ENCODE measurements at regions not wholly inside any gene's neighbourhood (a gene's known extent, or its start where the extent isn't known, plus 50 kb on each side); places are given as distances from the start of the nearest gene placed in this dataset.

DNA sequence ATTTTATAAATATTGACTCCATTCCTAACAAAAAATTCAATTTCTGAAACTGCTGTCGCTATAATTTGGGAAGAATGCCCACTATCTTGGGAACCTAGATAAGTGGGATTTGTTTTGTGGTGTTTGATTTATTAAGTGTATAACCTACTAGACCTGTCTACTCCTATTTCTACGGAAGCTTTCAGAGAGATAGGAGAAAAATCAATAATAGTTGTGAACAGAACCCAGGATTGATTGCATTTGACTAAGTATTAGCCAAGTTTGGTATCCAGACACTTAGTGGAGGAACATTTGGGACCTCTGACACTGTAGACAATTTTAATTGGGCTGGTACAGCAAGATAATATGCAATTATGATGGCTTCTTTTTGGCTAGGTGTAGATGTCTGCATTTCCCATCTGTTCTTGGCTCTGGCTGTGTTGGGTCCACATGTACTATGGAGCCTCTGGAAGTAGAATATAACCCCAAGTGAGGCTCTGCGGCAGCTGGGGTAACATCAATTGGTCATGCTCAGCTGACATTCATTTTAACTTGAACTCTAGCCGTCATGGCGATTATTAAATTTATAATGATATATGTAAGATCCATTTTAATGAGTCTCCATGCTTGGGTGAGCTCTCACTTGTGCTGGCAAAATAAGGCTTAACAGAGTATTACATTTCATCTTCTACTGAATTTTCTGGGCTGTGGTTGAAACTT, 111.5 kb upstream of the E2F8 start:
- no TSS peak for BruUV-seq (replicated peaks)
- Histone ChIP-seq H3K56ac (ENCODE audit: extremely low read depth, insufficient read depth, low read length) (no peak overlapping the region), H4K91ac (ENCODE audit: insufficient read depth, low read depth, low read length) (no peak overlapping the region), H2AFZ (replicated peaks; ENCODE audit: low read length, poor library complexity) (no peak overlapping the region), H2BK5ac (ENCODE audit: low read depth, low read length, poor library complexity, severe bottlenecking) (no peak overlapping the region), H3K18ac (ENCODE audit: low read depth, low read length) (no peak overlapping the region), H3K4ac (ENCODE audit: low read depth, low read length) (no peak overlapping the region), H3K4me3 (ENCODE audit: insufficient read depth, low read depth, low read length) (no peak overlapping the region), H4K5ac (ENCODE audit: low read depth, low read length) (no peak overlapping the region), H2AK5ac (ENCODE audit: low read depth, low read length) (no peak overlapping the region), H3K4me1 (ENCODE audit: control insufficient read depth, insufficient read depth, low read length) (no peaks in the 10 kb centered on the region), H3K27me3 (ENCODE audit: control insufficient read depth, insufficient read depth, low read length) (peaks cover 60% of the 10 kb centered on the region), H3K36me3 (ENCODE audit: control insufficient read depth, insufficient read depth, low read length) (no peaks in the 10 kb centered on the region), H4K8ac (ENCODE audit: low read depth in 2 of 2, low read length in 2 of 2) (no peak overlapping the region), H2BK120ac (ENCODE audit: low read depth, low read length) (no peak overlapping the region), H3K23ac (ENCODE audit: low read depth, low read length) (no peak overlapping the region), H3K9me3 (ENCODE audit: control insufficient read depth, insufficient read depth, low read length) (no peaks in the 10 kb centered on the region), H3K9me1 (ENCODE audit: insufficient read depth, low read length) (no peaks in the 10 kb centered on the region; the same call in 1 of the 2 replicates), H4K20me1 (ENCODE audit: insufficient read depth, low read length) (no peaks in the 10 kb centered on the region), H2BK15ac (ENCODE audit: low read depth, low read length) (no peak overlapping the region), H3K79me1 (ENCODE audit: low read depth in 1 of 2, low read length in 2 of 2) (no peaks in the 10 kb centered on the region), H3K14ac (replicated peaks; ENCODE audit: low read depth, low read length) (no peak overlapping the region), H3K9ac (ENCODE audit: low read depth, low read length) (no peak overlapping the region), H3K4me2 (ENCODE audit: low read depth, low read length) (no peak overlapping the region), H3K27ac (ENCODE audit: insufficient read depth, low read length) (no peak overlapping the region), H2AK9ac (replicated peaks; ENCODE audit: low read depth, low read length, poor library complexity) (no peak overlapping the region), H2BK20ac (ENCODE audit: low read depth, low read length) (no peak overlapping the region)
- ChIA-PET CTCF (interaction anchor here (0.7 kb wide), 1 partner anchor 65 kb away, joined by 3 read pairs; no protein-coding TSS in a partner anchor), POLR2A (ENCODE audit: unreplicated experiment) (no interaction called here)
- no peak for DNase-seq
- dilution Hi-C loops (cut with HindIII; ENCODE audit: low sequenced_read_pairs, unreplicated experiment) (no loop called here), in situ Hi-C loops (cut with MboI; ENCODE audit: low sequenced_read_pairs) (no loop called here), intact Hi-C loops (cut with micrococcal nuclease) (no loop called here)
- TF ChIP-seq, protein P1, sequence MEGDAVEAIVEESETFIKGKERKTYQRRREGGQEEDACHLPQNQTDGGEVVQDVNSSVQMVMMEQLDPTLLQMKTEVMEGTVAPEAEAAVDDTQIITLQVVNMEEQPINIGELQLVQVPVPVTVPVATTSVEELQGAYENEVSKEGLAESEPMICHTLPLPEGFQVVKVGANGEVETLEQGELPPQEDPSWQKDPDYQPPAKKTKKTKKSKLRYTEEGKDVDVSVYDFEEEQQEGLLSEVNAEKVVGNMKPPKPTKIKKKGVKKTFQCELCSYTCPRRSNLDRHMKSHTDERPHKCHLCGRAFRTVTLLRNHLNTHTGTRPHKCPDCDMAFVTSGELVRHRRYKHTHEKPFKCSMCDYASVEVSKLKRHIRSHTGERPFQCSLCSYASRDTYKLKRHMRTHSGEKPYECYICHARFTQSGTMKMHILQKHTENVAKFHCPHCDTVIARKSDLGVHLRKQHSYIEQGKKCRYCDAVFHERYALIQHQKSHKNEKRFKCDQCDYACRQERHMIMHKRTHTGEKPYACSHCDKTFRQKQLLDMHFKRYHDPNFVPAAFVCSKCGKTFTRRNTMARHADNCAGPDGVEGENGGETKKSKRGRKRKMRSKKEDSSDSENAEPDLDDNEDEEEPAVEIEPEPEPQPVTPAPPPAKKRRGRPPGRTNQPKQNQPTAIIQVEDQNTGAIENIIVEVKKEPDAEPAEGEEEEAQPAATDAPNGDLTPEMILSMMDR (conservative IDR thresholded peaks at IDR 0.05; ENCODE audit: low read depth, low read length) = no peak
- TF ChIP-seq POLR2A (IDR thresholded peaks at IDR 0.05; ENCODE audit: low read depth, low read length) (no peak), FOS (IDR thresholded peaks at IDR 0.05; ENCODE audit: low read depth, low read length) (no peak), MAZ (IDR thresholded peaks at IDR 0.05; ENCODE audit: borderline replicate concordance, low read depth, low read length) (no peak), RCOR1 (IDR thresholded peaks at IDR 0.05; ENCODE audit: insufficient replicate concordance, low read length) (no peak), MXI1 (IDR thresholded peaks at IDR 0.05; ENCODE audit: borderline replicate concordance, low read depth, low read length) (no peak), SMC3 (IDR thresholded peaks at IDR 0.05; ENCODE audit: low read depth, low read length) (no peak), NFE2L2 (IDR thresholded peaks at IDR 0.05; ENCODE audit: low read depth, low read length) (no peak), MAFK (IDR thresholded peaks at IDR 0.05; ENCODE audit: low read depth, low read length) (no peak), RAD21 (IDR thresholded peaks at IDR 0.05; ENCODE audit: low read length) (no peak), BHLHE40 (IDR thresholded peaks at IDR 0.05; ENCODE audit: low read depth, low read length) (no peak), CEBPB (IDR thresholded peaks at IDR 0.05; ENCODE audit: low read depth, low read length) (no peak), RFX5 (IDR thresholded peaks at IDR 0.05; ENCODE audit: low read depth, low read length) (no peak), CHD1 (IDR thresholded peaks at IDR 0.05; ENCODE audit: low read depth, low read length) (no peak)
- TF ChIP-seq, protein P2, sequence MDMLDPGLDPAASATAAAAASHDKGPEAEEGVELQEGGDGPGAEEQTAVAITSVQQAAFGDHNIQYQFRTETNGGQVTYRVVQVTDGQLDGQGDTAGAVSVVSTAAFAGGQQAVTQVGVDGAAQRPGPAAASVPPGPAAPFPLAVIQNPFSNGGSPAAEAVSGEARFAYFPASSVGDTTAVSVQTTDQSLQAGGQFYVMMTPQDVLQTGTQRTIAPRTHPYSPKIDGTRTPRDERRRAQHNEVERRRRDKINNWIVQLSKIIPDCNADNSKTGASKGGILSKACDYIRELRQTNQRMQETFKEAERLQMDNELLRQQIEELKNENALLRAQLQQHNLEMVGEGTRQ (IDR thresholded peaks at IDR 0.05; ENCODE audit: low read depth, low read length) = no peak
- ATAC-seq (ENCODE audit: low read depth) = no peak
- WGBS, 2 experiments (ENCODE audit: extremely low coverage in 2 of 2, insufficient read length in 1 of 2) = no CpG with 5 or more reads among the region's 5 CpGs
